NT2/D1 (cell line): ENCODE measurements at regions not wholly inside any gene's neighbourhood (a gene's known extent, or its start where the extent isn't known, plus 50 kb on each side); places are given as distances from the start of the nearest gene placed in this dataset.

ENCODE experiments used
- SUZ12 ChIP-seq: IDR thresholded peaks from 2 replicates; pipeline ENCODE4 v1.6.1; 2011; ENCODE audit not compliant: insufficient read length, insufficient read depth; ENCODE audit errors: extremely low read depth
- YY1 ChIP-seq: IDR thresholded peaks from 2 replicates; pipeline ENCODE4 v1.6.1; 2011; ENCODE audit not compliant: insufficient read length, insufficient read depth
- ZNF274 ChIP-seq: IDR thresholded peaks from 2 replicates; pipeline ENCODE4 v1.6.1; 2011; ENCODE audit warnings: mild to moderate bottlenecking, low read depth, low read length

- TF ChIP-seq YY1, result no peak
- no peak for TF ChIP-seq SUZ12
- TF ChIP-seq ZNF274, result no peak
Observed at GRCh38 chr3:193836511-193836910, 243.5 kb downstream of the OPA1 start.
